WERI-Rb-1 (cell line): ENCODE measurements at regions not wholly inside any gene's neighbourhood (a gene's known extent, or its start where the extent isn't known, plus 50 kb on each side); places are given as distances from the start of the nearest gene placed in this dataset.

Experiments used
- DNase-seq: peaks from one replicate; pipeline ENCODE4 v3.0.0-alpha.2; 2020
- H3K27ac ChIP-seq: fragments of 250-450 bp; sonication (Bioruptor Pico); 2 replicates; pipeline ENCODE4 v1.5.1; 2020; ENCODE audit warnings: mild to moderate bottlenecking, moderate library complexity
- H3K27me3 ChIP-seq: fragments of 250-450 bp; sonication (Bioruptor Pico); 2 replicates; pipeline ENCODE4 v1.5.1; 2021; ENCODE audit warnings: mild to moderate bottlenecking, low read depth, moderate library complexity; ENCODE audit not compliant: insufficient read depth, severe bottlenecking
- H3K36me3 ChIP-seq: fragments of 250-450 bp; sonication (Bioruptor Pico); 2 replicates; pipeline ENCODE4 v1.5.1; 2020; ENCODE audit warnings: mild to moderate bottlenecking, moderate library complexity
- H3K4me3 ChIP-seq: 2 replicates; pipeline ENCODE4 v1.5.1; 2011; ENCODE audit warnings: low read depth, mild to moderate bottlenecking, control low read depth, low read length
- H3K9me3 ChIP-seq: fragments of 250-450 bp; sonication (Bioruptor Pico); 2 replicates; pipeline ENCODE4 v1.5.1; 2021; ENCODE audit warnings: mild to moderate bottlenecking, moderate library complexity; ENCODE audit not compliant: severe bottlenecking
- TF ChIP-seq, protein P1 (sequence below): IDR thresholded peaks from 2 replicates; pipeline ENCODE4 v1.5.1; 2011; ENCODE audit warnings: low read depth, mild to moderate bottlenecking, control low read depth, inconsistent platforms, low read length

DNA sequence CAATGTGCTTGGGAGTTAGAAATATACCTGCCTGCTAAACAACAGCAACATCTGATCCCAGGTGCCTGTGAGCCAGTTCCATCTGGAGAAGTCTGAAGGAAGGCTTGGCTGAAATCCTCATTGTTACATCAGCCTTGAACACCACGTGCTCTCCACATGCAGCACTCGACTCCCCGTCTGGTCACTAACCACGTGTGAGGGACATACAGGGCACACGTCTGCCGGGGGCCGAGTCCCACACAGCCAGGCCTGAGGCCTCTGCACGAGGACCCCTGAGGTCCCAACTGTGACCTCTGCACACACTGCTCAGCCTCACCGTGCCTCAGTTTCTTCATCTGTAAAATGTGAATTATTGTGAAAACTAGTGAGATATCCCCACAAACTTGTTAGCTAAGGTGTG, 236.5 kb upstream of the SALL3 start:
- H3K27me3 ChIP-seq, result no peaks in the 10 kb centered on the region
- H3K9me3 ChIP-seq, result no peaks in the 10 kb centered on the region
- H3K36me3 ChIP-seq, result no peaks in the 10 kb centered on the region
- TF ChIP-seq, protein P1, sequence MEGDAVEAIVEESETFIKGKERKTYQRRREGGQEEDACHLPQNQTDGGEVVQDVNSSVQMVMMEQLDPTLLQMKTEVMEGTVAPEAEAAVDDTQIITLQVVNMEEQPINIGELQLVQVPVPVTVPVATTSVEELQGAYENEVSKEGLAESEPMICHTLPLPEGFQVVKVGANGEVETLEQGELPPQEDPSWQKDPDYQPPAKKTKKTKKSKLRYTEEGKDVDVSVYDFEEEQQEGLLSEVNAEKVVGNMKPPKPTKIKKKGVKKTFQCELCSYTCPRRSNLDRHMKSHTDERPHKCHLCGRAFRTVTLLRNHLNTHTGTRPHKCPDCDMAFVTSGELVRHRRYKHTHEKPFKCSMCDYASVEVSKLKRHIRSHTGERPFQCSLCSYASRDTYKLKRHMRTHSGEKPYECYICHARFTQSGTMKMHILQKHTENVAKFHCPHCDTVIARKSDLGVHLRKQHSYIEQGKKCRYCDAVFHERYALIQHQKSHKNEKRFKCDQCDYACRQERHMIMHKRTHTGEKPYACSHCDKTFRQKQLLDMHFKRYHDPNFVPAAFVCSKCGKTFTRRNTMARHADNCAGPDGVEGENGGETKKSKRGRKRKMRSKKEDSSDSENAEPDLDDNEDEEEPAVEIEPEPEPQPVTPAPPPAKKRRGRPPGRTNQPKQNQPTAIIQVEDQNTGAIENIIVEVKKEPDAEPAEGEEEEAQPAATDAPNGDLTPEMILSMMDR, result no peak
- H3K27ac ChIP-seq, result no peak overlapping the region
- DNase-seq, result peak; percentile 5
- H3K4me3 ChIP-seq, result no peak overlapping the region

DNA sequence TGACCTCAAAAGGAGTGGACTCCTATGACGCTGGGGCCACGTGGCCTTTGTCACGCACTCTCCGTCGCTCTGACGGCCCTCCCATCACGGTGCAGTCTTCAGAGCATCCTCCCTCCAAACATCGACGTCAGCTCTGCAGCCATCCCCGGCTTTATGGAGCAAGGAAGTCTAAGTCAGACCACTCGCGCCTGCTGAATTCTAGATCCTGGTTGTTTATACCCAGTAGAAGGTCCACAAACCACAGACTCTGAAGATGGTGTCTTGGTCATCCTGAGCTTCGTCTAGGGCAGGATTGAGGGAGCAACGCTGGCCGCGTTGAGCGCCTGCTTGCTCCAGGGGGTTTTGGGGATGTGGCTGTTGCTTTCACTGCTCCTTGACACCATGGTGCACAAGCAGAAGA, 228.0 kb upstream of the SALL3 start:
- no peak for DNase-seq
- no peak overlapping the region for H3K27ac ChIP-seq
- no peaks in the 10 kb centered on the region for H3K36me3 ChIP-seq
- peaks cover 4% of the 10 kb centered on the region for H3K27me3 ChIP-seq
- H3K4me3 ChIP-seq, result no peak overlapping the region
- no peaks in the 10 kb centered on the region for H3K9me3 ChIP-seq
- TF ChIP-seq, protein P1, result no peak

DNA sequence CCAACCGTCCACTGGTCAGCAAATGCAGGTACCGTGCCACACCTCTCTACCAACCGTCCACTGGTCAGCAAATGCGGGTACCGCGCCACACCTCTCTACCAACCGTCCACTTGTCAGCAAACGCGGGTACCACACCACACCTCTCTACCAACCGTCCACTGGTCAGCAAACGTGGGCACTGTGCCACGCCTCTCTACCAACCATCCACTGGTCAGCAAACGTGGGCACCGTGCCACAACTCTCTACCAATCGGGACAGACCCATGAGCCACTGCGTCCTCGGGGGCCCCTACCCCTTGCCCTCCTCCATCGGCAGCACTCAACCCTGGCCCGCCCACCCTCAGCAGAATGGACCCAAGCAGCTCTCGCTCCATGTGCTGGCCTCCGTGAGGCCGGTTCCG, 226.4 kb upstream of the SALL3 start:
- Histone ChIP-seq H3K27me3 (peaks cover 4% of the 10 kb centered on the region), H3K9me3 (no peaks in the 10 kb centered on the region), H3K4me3 (no peak overlapping the region), H3K36me3 (no peaks in the 10 kb centered on the region), H3K27ac (no peak overlapping the region)
- peak; percentile 5 for DNase-seq
- TF ChIP-seq, protein P1, result no peak

DNA sequence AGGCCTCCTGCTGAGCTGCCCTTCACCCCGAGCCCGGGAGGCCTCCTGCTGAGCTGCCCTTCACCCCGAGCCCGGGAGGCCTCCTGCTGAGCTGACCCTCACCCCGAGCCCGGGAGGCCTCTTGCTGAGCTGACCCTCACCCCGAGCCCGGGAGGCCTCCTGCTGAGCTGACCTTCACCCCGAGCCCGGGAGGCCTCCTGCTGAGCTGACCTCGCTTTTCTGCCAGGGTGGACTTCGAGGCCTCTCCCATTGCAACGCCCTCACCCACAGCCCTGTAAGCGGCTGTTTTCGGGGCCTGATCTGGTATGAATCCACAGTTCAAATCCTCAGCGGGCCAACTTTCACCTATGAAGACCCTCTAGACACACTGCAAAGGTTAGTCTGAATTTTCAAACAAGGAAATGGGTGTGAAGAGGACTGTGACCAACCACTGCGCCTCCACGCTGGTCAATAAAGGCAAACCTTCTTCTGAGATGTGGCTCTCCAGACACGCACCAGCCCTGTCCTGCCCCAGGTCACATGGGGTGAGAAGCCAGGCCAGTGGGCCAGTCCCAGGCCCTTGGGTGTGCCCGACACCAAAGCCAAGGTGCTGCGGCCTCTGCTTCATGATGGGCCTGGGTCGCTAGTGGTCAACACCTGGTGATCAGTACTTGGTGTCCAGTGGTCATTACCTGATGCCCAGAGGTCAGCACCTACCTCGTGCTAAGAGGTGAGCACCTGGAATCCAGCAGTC, 225.1 kb upstream of the SALL3 start:
- no peaks in the 10 kb centered on the region for H3K9me3 ChIP-seq

DNA sequence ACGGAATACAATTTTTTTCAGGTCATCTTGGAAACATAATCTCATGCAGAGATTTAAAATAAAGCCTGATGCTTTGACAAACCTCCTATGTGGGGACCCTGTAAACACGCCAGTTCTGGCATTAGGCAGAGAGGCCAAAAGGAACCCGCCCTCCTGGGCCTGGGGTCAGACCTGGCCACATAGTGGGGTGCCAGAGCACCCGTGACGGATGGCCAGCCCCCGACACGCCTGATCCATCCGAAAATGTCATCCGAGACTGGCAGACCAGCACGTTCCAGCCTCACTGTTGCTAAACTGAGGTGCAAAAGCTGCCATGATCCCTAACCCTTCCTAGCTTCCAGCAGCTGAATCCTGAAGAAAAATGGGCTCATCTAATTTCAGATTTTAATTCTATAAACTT, 222.6 kb upstream of the SALL3 start:
- TF ChIP-seq, protein P1, result no peak
- Histone ChIP-seq H3K27ac (no peak overlapping the region), H3K4me3 (no peak overlapping the region), H3K27me3 (peaks cover 4% of the 10 kb centered on the region), H3K36me3 (no peaks in the 10 kb centered on the region), H3K9me3 (no peaks in the 10 kb centered on the region)
- DNase-seq, result no peak

More for the DNA sequence above, 225.1 kb upstream of the SALL3 start:
- no peak overlapping the region for H3K27ac ChIP-seq
- DNase-seq, result peak; percentile 3
- TF ChIP-seq, protein P1, result no peak
- H3K36me3 ChIP-seq, result no peaks in the 10 kb centered on the region
- no peak overlapping the region for H3K4me3 ChIP-seq
- H3K27me3 ChIP-seq, result peaks cover 4% of the 10 kb centered on the region

DNA sequence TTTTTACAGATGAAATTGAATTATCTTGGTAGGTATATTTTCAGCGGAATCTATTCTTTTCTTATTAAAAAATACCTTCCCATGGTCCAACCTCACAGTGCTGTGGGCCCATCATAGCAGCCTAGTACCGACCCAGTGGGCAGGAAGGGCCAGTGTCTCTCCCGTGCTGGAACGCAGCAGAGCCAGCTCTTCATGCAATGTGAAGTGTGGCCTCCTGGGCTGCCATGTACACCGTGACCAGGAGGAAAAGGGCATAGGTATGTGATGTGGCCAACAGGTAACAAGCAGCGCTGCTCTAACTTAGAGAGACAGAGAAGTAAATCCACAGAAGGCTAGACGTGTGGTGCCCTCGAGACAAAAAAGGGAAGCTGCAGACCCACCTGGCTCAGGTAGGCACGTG, 221.1 kb upstream of the SALL3 start:
- H3K36me3 ChIP-seq, result no peaks in the 10 kb centered on the region
- H3K27me3 ChIP-seq, result peaks cover 4% of the 10 kb centered on the region
- no peak overlapping the region for H3K4me3 ChIP-seq
- TF ChIP-seq, protein P1, result no peak
- no peak overlapping the region for H3K27ac ChIP-seq
- no peak for DNase-seq
- H3K9me3 ChIP-seq, result no peaks in the 10 kb centered on the region
